GM18907 (cell line): ENCODE measurements at regions not wholly inside any gene's neighbourhood (a gene's known extent, or its start where the extent isn't known, plus 50 kb on each side); places are given as distances from the start of the nearest gene placed in this dataset.

Experiments
- ATAC-seq: cut with Tn5 transposase; IDR thresholded peaks from one replicate; pipeline ENCODE4 v1.9.1; 2021; ENCODE audit warnings: mild to moderate bottlenecking, moderate library complexity; ENCODE audit not compliant: unreplicated experiment

- no peak for ATAC-seq
Observed at GRCh38 chr12:47561746-47562145, 144.1 kb downstream of the RPAP3 start.

GRCh38 chr12:47560415-47560814 lies 145.4 kb downstream of the RPAP3 start:
- ATAC-seq = no peak

GRCh38 chr12:47558625-47559345 lies 147.0 kb downstream of the RPAP3 start:
- no peak for ATAC-seq

- no peak for ATAC-seq
Observed at GRCh38 chr12:47557386-47557785, 148.4 kb downstream of the RPAP3 start.

GRCh38 chr12:47556261-47557030 lies 149.4 kb downstream of the RPAP3 start:
- ATAC-seq = no peak

- no peak for ATAC-seq
Observed at GRCh38 chr12:47554046-47554653, 151.7 kb downstream of the RPAP3 start.

- no peak for ATAC-seq
Observed at GRCh38 chr12:47553266-47553665, 152.6 kb downstream of the RPAP3 start.

- no peak for ATAC-seq
Observed at GRCh38 chr12:47551426-47551851, 154.4 kb downstream of the RPAP3 start.

GRCh38 chr12:47549258-47549657 lies 156.6 kb downstream of the RPAP3 start:
- no peak for ATAC-seq

- no peak for ATAC-seq
Observed at GRCh38 chr12:47548401-47548800, 157.4 kb downstream of the RPAP3 start.

GRCh38 chr12:47547077-47547476 lies 158.8 kb downstream of the RPAP3 start:
- no peak for ATAC-seq

- no peak for ATAC-seq
Observed at GRCh38 chr12:47545938-47546609, 159.8 kb downstream of the RPAP3 start.

- no peak for ATAC-seq
Observed at GRCh38 chr12:47534695-47535094, 171.1 kb downstream of the RPAP3 start.

- ATAC-seq = no peak
Observed at GRCh38 chr12:47530050-47530449, 175.8 kb downstream of the RPAP3 start.

- ATAC-seq = no peak
Observed at GRCh38 chr12:47527816-47528215, 178.0 kb downstream of the RPAP3 start.

GRCh38 chr12:47520029-47520428 lies 185.8 kb downstream of the RPAP3 start:
- ATAC-seq = no peak

GRCh38 chr12:47517122-47517521 lies 188.7 kb downstream of the RPAP3 start:
- ATAC-seq = no peak

GRCh38 chr12:47509398-47509851 lies 196.4 kb downstream of the RPAP3 start:
- no peak for ATAC-seq

GRCh38 chr12:47507221-47507620 lies 198.6 kb downstream of the RPAP3 start:
- ATAC-seq = no peak

- no peak for ATAC-seq
Observed at GRCh38 chr12:47504775-47505446, 200.9 kb downstream of the RPAP3 start.

GRCh38 chr12:47493801-47494200 lies 212.0 kb downstream of the RPAP3 start:
- no peak for ATAC-seq
